ENCODE measurements at regions not wholly inside any gene's neighbourhood (a gene's known extent, or its start where the extent isn't known, plus 50 kb on each side); places are given as distances from the start of the nearest gene placed in this dataset.

DNA sequence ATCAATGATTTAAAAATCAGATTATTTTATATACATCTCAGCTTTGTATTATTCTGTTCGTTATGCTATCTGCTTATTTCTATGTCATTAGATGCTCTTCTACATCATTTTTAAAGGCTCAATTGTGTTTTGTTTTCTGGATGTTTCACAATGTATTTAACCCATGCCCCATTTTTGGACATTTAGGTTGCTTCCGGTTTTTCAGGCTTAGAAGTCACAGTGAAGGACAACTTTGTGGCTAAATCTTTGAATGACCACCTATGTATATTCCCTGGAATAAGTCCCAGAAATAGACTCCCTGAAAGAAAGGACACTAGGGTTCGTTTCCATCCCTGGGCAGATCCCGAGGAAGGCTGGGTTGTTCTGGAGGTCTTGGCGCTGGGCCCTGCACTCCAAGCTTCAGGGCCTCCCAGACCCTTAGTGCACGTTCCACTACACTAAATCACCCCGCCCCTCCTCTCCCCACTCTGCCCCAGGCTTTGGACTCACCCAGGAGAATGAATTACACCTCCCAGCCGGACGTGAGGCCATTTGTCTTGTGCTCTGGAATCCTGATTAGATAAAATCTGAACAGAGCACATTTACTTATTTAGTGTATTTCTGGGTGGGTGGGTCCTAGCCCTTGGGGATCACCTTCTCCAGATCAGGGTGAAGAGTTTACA, 188.2 kb downstream of the ZFP36L2 start:
- no peak overlapping the region for H3K27ac ChIP-seq
- TF ChIP-seq, protein P1, sequence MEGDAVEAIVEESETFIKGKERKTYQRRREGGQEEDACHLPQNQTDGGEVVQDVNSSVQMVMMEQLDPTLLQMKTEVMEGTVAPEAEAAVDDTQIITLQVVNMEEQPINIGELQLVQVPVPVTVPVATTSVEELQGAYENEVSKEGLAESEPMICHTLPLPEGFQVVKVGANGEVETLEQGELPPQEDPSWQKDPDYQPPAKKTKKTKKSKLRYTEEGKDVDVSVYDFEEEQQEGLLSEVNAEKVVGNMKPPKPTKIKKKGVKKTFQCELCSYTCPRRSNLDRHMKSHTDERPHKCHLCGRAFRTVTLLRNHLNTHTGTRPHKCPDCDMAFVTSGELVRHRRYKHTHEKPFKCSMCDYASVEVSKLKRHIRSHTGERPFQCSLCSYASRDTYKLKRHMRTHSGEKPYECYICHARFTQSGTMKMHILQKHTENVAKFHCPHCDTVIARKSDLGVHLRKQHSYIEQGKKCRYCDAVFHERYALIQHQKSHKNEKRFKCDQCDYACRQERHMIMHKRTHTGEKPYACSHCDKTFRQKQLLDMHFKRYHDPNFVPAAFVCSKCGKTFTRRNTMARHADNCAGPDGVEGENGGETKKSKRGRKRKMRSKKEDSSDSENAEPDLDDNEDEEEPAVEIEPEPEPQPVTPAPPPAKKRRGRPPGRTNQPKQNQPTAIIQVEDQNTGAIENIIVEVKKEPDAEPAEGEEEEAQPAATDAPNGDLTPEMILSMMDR (conservative IDR thresholded peaks at IDR 0.05): no peak

DNA sequence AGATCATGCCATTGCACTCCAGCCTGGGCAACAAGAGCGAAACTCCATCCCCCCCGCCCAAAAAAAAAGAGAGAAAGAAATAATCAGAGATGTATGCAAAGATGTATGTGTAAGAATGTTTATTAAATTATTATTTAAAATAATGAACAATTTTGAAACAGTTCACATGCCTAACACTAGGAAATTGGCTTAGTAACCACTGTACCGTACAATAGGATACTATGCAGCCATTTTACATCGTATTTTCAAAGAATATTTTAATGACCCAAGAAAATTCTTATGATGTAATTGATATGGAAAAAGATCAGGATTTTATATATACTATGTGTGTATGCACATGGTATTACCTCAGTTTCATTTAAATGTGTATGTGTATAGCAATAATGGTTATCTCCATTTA, 190.5 kb downstream of the ZFP36L2 start:
- H3K27ac ChIP-seq: no peak overlapping the region
- TF ChIP-seq, protein P1 (conservative IDR thresholded peaks at IDR 0.05): no peak

DNA sequence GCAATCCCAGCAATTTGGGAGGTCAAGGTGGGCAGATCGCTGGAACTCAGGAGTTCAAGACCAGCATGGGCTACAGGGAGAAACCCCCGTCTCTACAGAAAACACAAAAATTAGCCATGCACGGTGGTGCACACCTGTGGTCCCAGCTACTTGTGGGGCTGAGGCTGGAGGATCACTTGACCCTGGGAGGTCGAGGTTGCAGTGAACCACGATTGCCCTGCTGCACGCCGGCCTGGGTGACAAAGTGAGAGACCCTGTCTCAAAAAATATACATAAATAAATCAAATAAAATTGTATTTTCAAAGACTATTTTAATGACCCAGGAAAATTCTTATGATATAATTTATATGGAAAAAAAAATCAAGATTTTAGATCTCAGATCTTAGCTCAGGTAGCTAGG, 191.5 kb downstream of the ZFP36L2 start:
- H3K27ac ChIP-seq: no peak overlapping the region
- TF ChIP-seq, protein P1 (conservative IDR thresholded peaks at IDR 0.05): no peak

DNA sequence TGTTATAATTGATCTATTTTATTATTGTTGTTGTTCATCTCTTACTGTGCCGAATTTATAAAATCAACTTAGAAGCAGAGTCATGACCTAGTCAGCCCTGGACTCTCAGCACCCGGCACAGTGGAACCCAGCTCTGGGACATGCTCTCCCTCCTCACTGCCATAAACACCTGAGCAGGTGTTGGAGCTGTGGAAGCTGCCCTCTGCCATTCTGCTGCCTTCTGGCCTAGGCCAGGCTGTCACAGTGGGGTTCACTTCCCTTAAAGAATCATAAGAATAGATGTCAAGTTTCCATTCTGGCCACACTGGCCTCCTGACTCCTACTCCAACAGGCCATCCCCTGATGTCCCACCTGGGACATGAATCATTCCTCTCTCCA, 192.2 kb downstream of the ZFP36L2 start:
- TF ChIP-seq, protein P1 (conservative IDR thresholded peaks at IDR 0.05): no peak
- H3K27ac ChIP-seq: no peak overlapping the region

DNA sequence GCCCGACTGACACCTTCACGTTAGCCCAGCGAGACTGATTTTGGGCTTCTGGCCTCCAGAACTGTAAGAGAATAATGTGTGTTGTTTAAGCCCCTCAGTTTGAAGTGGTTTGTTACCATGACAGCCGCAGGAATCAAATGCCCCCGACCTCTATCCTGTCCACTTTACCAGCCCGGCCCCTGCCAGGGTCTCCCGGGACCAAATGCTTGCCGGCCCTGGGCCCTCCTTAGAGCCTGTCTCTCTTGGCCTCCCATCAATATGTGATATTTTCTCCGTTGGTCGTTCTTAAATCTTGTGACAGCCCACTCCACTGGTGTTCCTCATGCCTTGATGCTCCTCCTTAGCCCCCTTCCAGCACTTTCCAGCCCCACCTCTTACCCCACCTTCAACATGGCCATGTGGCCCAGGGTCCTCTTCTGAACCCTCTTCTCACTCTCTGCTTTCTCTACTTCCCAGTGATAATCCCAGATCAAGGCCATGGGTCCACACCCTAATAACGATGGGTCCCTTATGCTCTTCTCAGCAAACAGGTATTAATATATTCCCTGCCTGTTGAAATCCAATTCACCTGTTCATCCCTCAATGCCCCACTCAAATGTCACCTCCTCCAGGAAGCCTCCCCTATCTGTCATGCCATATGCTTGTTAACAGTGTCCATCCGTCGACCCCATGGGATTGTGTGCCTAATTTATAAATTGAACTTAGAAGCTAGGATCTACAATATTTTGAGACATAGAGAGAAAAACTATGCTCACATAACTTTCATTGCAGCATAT, 192.8 kb downstream of the ZFP36L2 start:
- no peak overlapping the region; the same call in 1 of the 2 replicates for H3K27ac ChIP-seq
- TF ChIP-seq, protein P1 (conservative IDR thresholded peaks at IDR 0.05): no peak

DNA sequence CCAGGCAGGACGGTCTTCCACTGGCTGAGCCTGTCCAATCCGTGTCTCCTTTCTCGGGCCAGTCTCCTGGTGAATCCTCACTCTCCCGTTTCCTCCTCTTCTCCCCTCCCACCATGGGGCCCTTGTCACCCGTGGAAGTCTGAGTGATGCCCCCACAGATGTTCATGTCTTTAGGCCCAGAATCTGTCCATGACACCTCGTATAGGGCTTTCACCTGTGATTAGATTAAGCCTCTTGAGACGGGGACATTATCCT, 193.5 kb downstream of the ZFP36L2 start:
- TF ChIP-seq, protein P1 (conservative IDR thresholded peaks at IDR 0.05): no peak
- H3K27ac ChIP-seq: peak overlapping the region; percentile 68

DNA sequence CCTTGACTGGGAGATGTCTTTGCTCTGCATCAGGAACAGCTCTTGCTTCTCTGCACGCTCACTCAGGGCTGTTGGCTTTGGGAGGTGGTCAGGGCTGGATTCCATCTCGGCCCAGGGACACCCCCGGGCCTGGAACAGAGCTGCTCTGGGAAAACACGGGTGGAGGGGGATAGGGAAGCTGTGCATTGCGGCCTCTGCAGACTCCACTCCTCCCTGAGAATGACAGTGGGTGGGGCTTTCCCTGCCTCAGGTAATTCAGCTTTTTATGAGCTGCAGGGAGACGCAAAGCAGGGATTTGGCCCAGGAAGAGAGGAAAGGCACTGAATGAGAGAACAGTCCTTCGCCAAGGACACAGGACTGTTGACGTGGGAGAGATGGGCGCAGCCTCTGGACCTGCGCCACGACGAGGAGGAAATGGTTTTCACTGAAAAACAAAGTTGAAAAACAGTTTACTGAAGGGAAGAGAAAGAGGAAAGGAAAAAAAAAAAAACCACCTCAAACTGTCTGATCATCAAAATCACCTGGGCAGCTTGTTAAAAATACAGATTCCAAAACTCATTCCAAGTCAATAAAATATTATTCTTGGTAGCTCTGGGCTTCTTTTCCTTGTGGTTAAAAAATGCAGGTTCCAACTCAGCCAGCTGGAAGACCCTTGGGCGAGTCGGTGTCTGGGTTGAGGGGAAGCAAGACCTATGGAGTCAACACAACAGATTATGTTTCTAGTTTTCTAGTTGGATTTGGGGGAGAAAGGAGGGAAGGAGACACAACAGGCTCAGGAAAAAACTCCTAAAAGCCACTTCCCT, 194.0 kb downstream of the ZFP36L2 start:
- TF ChIP-seq, protein P1 (conservative IDR thresholded peaks at IDR 0.05): no peak

More for the DNA sequence above, 194.0 kb downstream of the ZFP36L2 start:
- peak overlapping the region; percentile 68 for H3K27ac ChIP-seq

All from VCaP (cell line).